BJ (cell line): ENCODE measurements at regions not wholly inside any gene's neighbourhood (a gene's known extent, or its start where the extent isn't known, plus 50 kb on each side); places are given as distances from the start of the nearest gene placed in this dataset.

Experiments used
- CTCF ChIA-PET: fragments of 350-600 bp; formaldehyde crosslinking; extraction: SDS; loops from one replicate; lab custom pipeline; 2021; ENCODE audit warnings: antibody characterized with exemption, inconsistent platforms; lab: Yijun Ruan, JAX
- POLR2A ChIA-PET: fragments of 300-600 bp; sonication (Branson Sonifier 250); formaldehyde crosslinking; extraction: SDS; loops from one replicate; lab custom pipeline; 2021; ENCODE audit warnings: antibody characterized with exemption; lab: Charles Lee
- DNase-seq: peaks from one replicate; pipeline ENCODE4 v3.0.0-alpha.2; 2011; ENCODE audit warnings: low read depth
- H3K27me3 ChIP-seq: 2 replicates; pipeline ENCODE4 v1.6.0; 2011; ENCODE audit warnings: low read length; ENCODE audit not compliant: control insufficient read depth, insufficient read depth
- H3K36me3 ChIP-seq: 2 replicates; pipeline ENCODE4 v1.5.1; 2011; ENCODE audit warnings: low read length; ENCODE audit not compliant: control insufficient read depth, insufficient read depth
- H3K4me3 ChIP-seq: 2 replicates; pipeline ENCODE4 v1.5.1; 2011; ENCODE audit warnings: low read depth, mild to moderate bottlenecking, control low read depth, low read length
- CTCF ChIP-seq: IDR thresholded peaks from 2 replicates; pipeline ENCODE4 v1.5.1; 2011; ENCODE audit warnings: low read depth, mild to moderate bottlenecking, control low read depth, inconsistent platforms, low read length, moderate library complexity; ENCODE audit not compliant: insufficient read depth

- CTCF ChIA-PET = interaction anchor here (0.6 to 1.3 kb wide), 2 partner anchors 10 to 15 kb away, joined by 3 to 4 read pairs; no protein-coding TSS in a partner anchor
- Histone ChIP-seq H3K27me3 (peaks cover 8% of the 10 kb centered on the region), H3K4me3 (no peak overlapping the region), H3K36me3 (no peaks in the 10 kb centered on the region)
- no peak for TF ChIP-seq CTCF
- DNase-seq = no peak
- POLR2A ChIA-PET = no interaction called here
Measured at GRCh38 chr6:3551716-3552511, 95.1 kb upstream of the SLC22A23 start.

- no peak overlapping the region for H3K4me3 ChIP-seq
- ChIA-PET CTCF (interaction anchor here (0.6 kb wide), 1 partner anchor 66 kb away, joined by 3 read pairs; no protein-coding TSS in a partner anchor), POLR2A (no interaction called here)
- TF ChIP-seq CTCF = no peak
- DNase-seq = no peak
- H3K27me3 ChIP-seq = peaks cover 8% of the 10 kb centered on the region
- no peaks in the 10 kb centered on the region for H3K36me3 ChIP-seq
Measured at GRCh38 chr6:3549314-3549940, 92.6 kb upstream of the SLC22A23 start.

GRCh38 chr6:3546121-3546520, 89.3 kb upstream of the SLC22A23 start:
- POLR2A ChIA-PET = no interaction called here

GRCh38 chr6:3545156-3545555, 88.3 kb upstream of the SLC22A23 start:
- ChIA-PET POLR2A (no interaction called here), CTCF (interaction anchor here (1.7 kb wide), 1 partner anchor 17 kb away, joined by 3 read pairs; no protein-coding TSS in a partner anchor)
- peaks cover 14% of the 10 kb centered on the region for H3K27me3 ChIP-seq
- no peak for TF ChIP-seq CTCF
- no peaks in the 10 kb centered on the region for H3K36me3 ChIP-seq
- DNase-seq = no peak
- no peak overlapping the region for H3K4me3 ChIP-seq

More at GRCh38 chr6:3546121-3546520, 89.3 kb upstream of the SLC22A23 start:
- CTCF ChIA-PET = interaction anchor here (1.7 kb wide), 1 partner anchor 16 kb away, joined by 3 read pairs; no protein-coding TSS in a partner anchor
- Histone ChIP-seq H3K27me3 (peaks cover 8% of the 10 kb centered on the region), H3K4me3 (no peak overlapping the region), H3K36me3 (no peaks in the 10 kb centered on the region)
- no peak for TF ChIP-seq CTCF
- DNase-seq = no peak

- CTCF ChIA-PET = no interaction called here
- POLR2A ChIA-PET = no interaction called here
Measured at GRCh38 chr6:3542032-3542640, 85.3 kb upstream of the SLC22A23 start.

More at GRCh38 chr6:3542032-3542640, 85.3 kb upstream of the SLC22A23 start:
- TF ChIP-seq CTCF = no peak
- no peak overlapping the region for H3K4me3 ChIP-seq
- H3K27me3 ChIP-seq = peaks cover 12% of the 10 kb centered on the region
- H3K36me3 ChIP-seq = no peaks in the 10 kb centered on the region
- no peak for DNase-seq
